Neural crest cell (in vitro differentiated cells): ENCODE measurements at regions not wholly inside any gene's neighbourhood (a gene's known extent, or its start where the extent isn't known, plus 50 kb on each side); places are given as distances from the start of the nearest gene placed in this dataset.

Source experiments
- DNase-seq: peaks from one replicate; pipeline ENCODE4 v3.0.0; 2021; ENCODE audit warnings: low read depth, mixed read lengths, low spot score
- H3K27ac Mint-ChIP-seq: one replicate; pipeline ENCODE4 v1.8.0; 2021; ENCODE audit warnings: mild to moderate bottlenecking, mixed read lengths; ENCODE audit not compliant: unreplicated experiment
- H3K27me3 Mint-ChIP-seq: 2 replicates; pipeline ENCODE4 v1.8.0; 2021; ENCODE audit warnings: low read depth, mild to moderate bottlenecking, mixed read lengths
- H3K36me3 Mint-ChIP-seq: 2 replicates; pipeline ENCODE4 v1.8.0; 2021; ENCODE audit warnings: low read depth, mild to moderate bottlenecking, mixed read lengths
- H3K4me1 Mint-ChIP-seq: 2 replicates; pipeline ENCODE4 v1.8.0; 2021; ENCODE audit warnings: mixed read lengths
- H3K4me3 Mint-ChIP-seq: one replicate; pipeline ENCODE4 v1.8.0; 2021; ENCODE audit warnings: mild to moderate bottlenecking, mixed read lengths
- H3K9me3 Mint-ChIP-seq: 2 replicates; pipeline ENCODE4 v1.8.0; 2021; ENCODE audit warnings: mixed read lengths
- CTCF ChIP-seq: fragments of 200-600 bp; sonication (generic); conservative IDR thresholded peaks from 2 replicates; pipeline ENCODE4 v1.5.0; 2021; ENCODE audit warnings: antibody characterized with exemption, mild to moderate bottlenecking

GRCh38 chr7:21305455-21306235 lies 122.2 kb upstream of the SP4 start:
- DNase-seq: no peak
- Mint-ChIP-seq H3K9me3 (peaks cover 12% of the 10 kb centered on the region), H3K27me3 (no peaks in the 10 kb centered on the region), H3K4me1 (peaks cover 7% of the 10 kb centered on the region), H3K4me3 (no peak overlapping the region), H3K36me3 (peaks cover 11% of the 10 kb centered on the region), H3K27ac (no peak overlapping the region)
- TF ChIP-seq CTCF: no peak

GRCh38 chr7:21314954-21315353 lies 112.9 kb upstream of the SP4 start:
- Mint-ChIP-seq H3K27ac (no peak overlapping the region), H3K27me3 (no peaks in the 10 kb centered on the region), H3K36me3 (no peaks in the 10 kb centered on the region), H3K9me3 (peaks cover 8% of the 10 kb centered on the region), H3K4me3 (no peak overlapping the region), H3K4me1 (peaks cover 8% of the 10 kb centered on the region)
- no peak for DNase-seq
- no peak for TF ChIP-seq CTCF

GRCh38 chr7:21317966-21318915 lies 109.6 kb upstream of the SP4 start:
- H3K36me3 Mint-ChIP-seq: no peaks in the 10 kb centered on the region
- H3K4me1 Mint-ChIP-seq: peaks cover 8% of the 10 kb centered on the region
- H3K27ac Mint-ChIP-seq: no peak overlapping the region
- no peak for DNase-seq
- no peak for TF ChIP-seq CTCF
- peaks cover 3% of the 10 kb centered on the region for H3K9me3 Mint-ChIP-seq
- H3K27me3 Mint-ChIP-seq: no peaks in the 10 kb centered on the region
- H3K4me3 Mint-ChIP-seq: no peak overlapping the region

GRCh38 chr7:21318916-21319270 lies 109.0 kb upstream of the SP4 start:
- H3K4me1 Mint-ChIP-seq: peaks cover 8% of the 10 kb centered on the region
- no peak overlapping the region for H3K27ac Mint-ChIP-seq
- H3K9me3 Mint-ChIP-seq: peaks cover 3% of the 10 kb centered on the region
- H3K4me3 Mint-ChIP-seq: no peak overlapping the region
- no peaks in the 10 kb centered on the region for H3K27me3 Mint-ChIP-seq
- DNase-seq: no peak
- TF ChIP-seq CTCF: no peak
- no peaks in the 10 kb centered on the region for H3K36me3 Mint-ChIP-seq

- no peak overlapping the region for H3K4me3 Mint-ChIP-seq
- no peaks in the 10 kb centered on the region for H3K36me3 Mint-ChIP-seq
- DNase-seq: no peak
- no peak for TF ChIP-seq CTCF
- H3K27me3 Mint-ChIP-seq: no peaks in the 10 kb centered on the region
- H3K27ac Mint-ChIP-seq: no peak overlapping the region
- no peaks in the 10 kb centered on the region for H3K4me1 Mint-ChIP-seq
- peaks cover 3% of the 10 kb centered on the region for H3K9me3 Mint-ChIP-seq
These were observed 101.6 kb upstream of the SP4 start for GRCh38 chr7:21326241-21326640.
